Gastrocnemius medialis (tissue), 4 donors: ENCODE measurements at regions not wholly inside any gene's neighbourhood (a gene's known extent, or its start where the extent isn't known, plus 50 kb on each side); places are given as distances from the start of the nearest gene placed in this dataset.

Experiments
- ATAC-seq, 2 donors: fragments of 150-250 bp; one replicate each; pipeline ENCODE4 v1.9.1; 2016
- DNase-seq, 2 donors: peaks; one replicate each; pipeline ENCODE4 v3.0.0-alpha.2; 2019
- H3K27ac ChIP-seq, 4 donors: fragments of 200-600 bp; sonication (generic); 1 replicate in 1 of 4; 2 replicates in 3 of 4; pipeline ENCODE4 v1.5.1; 2016 to 2018; ENCODE audit warnings: mild to moderate bottlenecking in 2 of 4, moderate library complexity in 1 of 4
- H3K27me3 ChIP-seq, 3 donors: fragments of 200-600 bp; sonication (generic) in 2 of 3; 1 replicate in 1 of 3; 2 replicates in 2 of 3; pipeline versions ENCODE4 v1.5.1 to v1.6.0; 2016 to 2019; ENCODE audit warnings: mild to moderate bottlenecking in 1 of 3, moderate library complexity in 1 of 3
- H3K36me3 ChIP-seq, 2 donors: fragments of 200-600 bp; sonication (generic) in 1 of 2; one replicate each; pipeline ENCODE4 v1.5.1; 2017 to 2018
- H3K4me1 ChIP-seq, 2 donors: fragments of 200-600 bp; sonication (generic) in 1 of 2; one replicate each; pipeline ENCODE4 v1.5.1; 2016 to 2017; ENCODE audit warnings: mild to moderate bottlenecking in 2 of 2
- H3K4me3 ChIP-seq, 4 donors: fragments of 200-600 bp; sonication (generic) in 3 of 4; 1 replicate in 1 of 4; 2 replicates in 3 of 4; pipeline ENCODE4 v1.5.1; 2016 to 2019; ENCODE audit warnings: mild to moderate bottlenecking in 2 of 4
- H3K9me3 ChIP-seq, 3 donors: fragments of 200-600 bp; sonication (generic) in 2 of 3; 1 replicate in 1 of 3; 2 replicates in 2 of 3; pipeline ENCODE4 v1.5.1; 2016 to 2019
- POLR2A ChIP-seq, 2 donors: fragments of 450-650 bp; IDR thresholded peaks; one replicate each; pipeline ENCODE4 v1.6.1; 2017; ENCODE audit warnings: antibody characterized with exemption in 2 of 2, mild to moderate bottlenecking in 2 of 2, moderate library complexity in 2 of 2
- in situ Hi-C, 4 donors: fragments of 200-750 bp; cut with MboI; loops; one replicate each; pipeline versions ENCODE4 v1.15.0 to v1.8.0; 2017; ENCODE audit warnings: low sequenced_read_pairs in 4 of 4
- intact Hi-C: fragments of 100-400 bp; cut with DNase I; formaldehyde crosslinking; loops from one replicate; pipeline ENCODE4 v1.15.1; 2023; ENCODE audit warnings: low total_unique reads
- TF ChIP-seq, protein P1 (sequence below), 5 experiments: fragments of 450-650 bp in 3 of 5; fragments of 200-600 bp in 2 of 5; sonication (generic) in 2 of 5; IDR thresholded peaks in 4 of 5; conservative IDR thresholded peaks in 1 of 5; 1 replicate in 4 of 5; 2 replicates in 1 of 5; pipeline ENCODE4 v1.5.1; 2016 to 2019; ENCODE audit warnings: antibody characterized with exemption in 5 of 5, mild to moderate bottlenecking in 3 of 5, moderate library complexity in 3 of 5

DNA sequence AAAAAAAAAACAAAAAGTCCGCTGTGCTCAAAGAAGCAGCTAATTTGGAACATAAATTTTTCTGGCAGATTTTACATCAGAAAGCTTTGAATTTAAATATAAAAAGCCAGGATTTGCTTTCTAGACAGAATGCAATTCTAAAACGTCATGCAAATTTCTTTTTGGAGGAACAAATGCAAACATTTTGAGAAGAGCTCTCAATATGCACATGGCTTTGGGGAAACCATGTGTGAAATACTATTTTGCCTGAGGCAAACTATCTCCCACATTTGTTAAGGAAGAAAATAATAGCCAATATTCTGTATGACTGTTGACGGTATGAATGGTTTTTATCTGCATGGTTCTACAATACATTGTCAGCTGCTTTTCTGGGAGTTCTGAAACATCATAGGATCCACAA, 320.0 kb upstream of the PSMD7 start:
- intact Hi-C loops = no loop called here
- no peak for ATAC-seq

DNA sequence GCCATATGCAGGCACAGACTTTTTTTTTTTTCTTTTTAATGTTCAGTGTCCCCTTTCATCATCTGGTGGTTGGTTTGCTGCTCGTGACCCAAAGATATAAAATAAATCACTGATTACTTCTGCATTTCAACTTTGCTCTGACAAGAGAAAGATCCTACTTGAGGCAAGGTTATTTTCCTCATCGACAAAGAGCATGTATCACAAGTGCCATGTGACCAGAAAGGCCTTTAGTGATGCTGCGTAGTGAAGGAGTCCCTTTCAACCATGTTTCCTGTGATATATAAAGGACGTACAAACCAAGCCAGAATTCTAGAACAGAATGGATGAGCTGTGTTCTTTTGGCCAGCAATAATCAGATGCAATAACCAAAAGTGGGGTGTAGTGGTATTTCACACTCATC, 323.4 kb upstream of the PSMD7 start:
- DNase-seq (no peak), ATAC-seq (no peak)
- H3K27ac ChIP-seq = no peak overlapping the region
- intact Hi-C loops (no loop called here), in situ Hi-C loops (no loop called here)
- no peaks in the 10 kb centered on the region for H3K9me3 ChIP-seq
- H3K4me3 ChIP-seq = no peak overlapping the region
- TF ChIP-seq, protein P1, sequence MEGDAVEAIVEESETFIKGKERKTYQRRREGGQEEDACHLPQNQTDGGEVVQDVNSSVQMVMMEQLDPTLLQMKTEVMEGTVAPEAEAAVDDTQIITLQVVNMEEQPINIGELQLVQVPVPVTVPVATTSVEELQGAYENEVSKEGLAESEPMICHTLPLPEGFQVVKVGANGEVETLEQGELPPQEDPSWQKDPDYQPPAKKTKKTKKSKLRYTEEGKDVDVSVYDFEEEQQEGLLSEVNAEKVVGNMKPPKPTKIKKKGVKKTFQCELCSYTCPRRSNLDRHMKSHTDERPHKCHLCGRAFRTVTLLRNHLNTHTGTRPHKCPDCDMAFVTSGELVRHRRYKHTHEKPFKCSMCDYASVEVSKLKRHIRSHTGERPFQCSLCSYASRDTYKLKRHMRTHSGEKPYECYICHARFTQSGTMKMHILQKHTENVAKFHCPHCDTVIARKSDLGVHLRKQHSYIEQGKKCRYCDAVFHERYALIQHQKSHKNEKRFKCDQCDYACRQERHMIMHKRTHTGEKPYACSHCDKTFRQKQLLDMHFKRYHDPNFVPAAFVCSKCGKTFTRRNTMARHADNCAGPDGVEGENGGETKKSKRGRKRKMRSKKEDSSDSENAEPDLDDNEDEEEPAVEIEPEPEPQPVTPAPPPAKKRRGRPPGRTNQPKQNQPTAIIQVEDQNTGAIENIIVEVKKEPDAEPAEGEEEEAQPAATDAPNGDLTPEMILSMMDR (IDR thresholded peaks at IDR 0.05 in 4 of 5, conservative IDR thresholded peaks at IDR 0.05 in 1 of 5) = no peak
- TF ChIP-seq POLR2A (IDR thresholded peaks at IDR 0.05) = no peak
- no peaks in the 10 kb centered on the region for H3K4me1 ChIP-seq
- H3K27me3 ChIP-seq = no peaks in the 10 kb centered on the region
- H3K36me3 ChIP-seq = no peaks in the 10 kb centered on the region

More for the DNA sequence above, 320.0 kb upstream of the PSMD7 start:
- Histone ChIP-seq H3K4me3 (no peak overlapping the region), H3K36me3 (no peaks in the 10 kb centered on the region), H3K4me1 (no peaks in the 10 kb centered on the region), H3K27ac (no peak overlapping the region), H3K27me3 (no peaks in the 10 kb centered on the region), H3K9me3 (no peaks in the 10 kb centered on the region)
- in situ Hi-C loops = no loop called here
- no peak for TF ChIP-seq POLR2A (IDR thresholded peaks at IDR 0.05)
- TF ChIP-seq, protein P1 (IDR thresholded peaks at IDR 0.05 in 4 of 5, conservative IDR thresholded peaks at IDR 0.05 in 1 of 5) = no peak
- no peak for DNase-seq

DNA sequence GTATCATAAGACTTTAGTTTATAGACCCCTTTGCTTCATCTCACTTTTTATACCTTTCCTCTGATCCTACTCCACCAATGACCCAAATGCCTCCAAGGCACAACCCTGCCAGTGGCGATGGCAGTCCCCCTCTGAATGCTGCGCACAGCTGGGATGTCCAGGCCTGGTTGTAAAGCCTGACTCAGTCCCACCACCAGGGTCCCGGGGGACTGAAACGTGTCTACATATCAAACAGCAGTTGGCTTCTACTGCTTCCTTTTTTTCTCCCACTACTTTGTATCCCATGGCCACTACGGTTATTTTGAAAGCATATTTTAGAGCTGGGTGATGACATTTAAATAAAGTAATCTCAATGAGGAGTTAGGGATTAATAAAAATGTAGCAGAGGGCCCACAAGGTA, 329.8 kb upstream of the PSMD7 start:
- Histone ChIP-seq H3K27ac (no peak overlapping the region), H3K36me3 (no peaks in the 10 kb centered on the region), H3K4me1 (no peaks in the 10 kb centered on the region), H3K4me3 (no peak overlapping the region), H3K27me3 (no peaks in the 10 kb centered on the region), H3K9me3 (no peaks in the 10 kb centered on the region)
- TF ChIP-seq POLR2A (IDR thresholded peaks at IDR 0.05) = no peak
- TF ChIP-seq, protein P1 (IDR thresholded peaks at IDR 0.05 in 4 of 5, conservative IDR thresholded peaks at IDR 0.05 in 1 of 5) = no peak
- intact Hi-C loops = no loop called here
- in situ Hi-C loops = no loop called here
- DNase-seq = no peak
- ATAC-seq = no peak

DNA sequence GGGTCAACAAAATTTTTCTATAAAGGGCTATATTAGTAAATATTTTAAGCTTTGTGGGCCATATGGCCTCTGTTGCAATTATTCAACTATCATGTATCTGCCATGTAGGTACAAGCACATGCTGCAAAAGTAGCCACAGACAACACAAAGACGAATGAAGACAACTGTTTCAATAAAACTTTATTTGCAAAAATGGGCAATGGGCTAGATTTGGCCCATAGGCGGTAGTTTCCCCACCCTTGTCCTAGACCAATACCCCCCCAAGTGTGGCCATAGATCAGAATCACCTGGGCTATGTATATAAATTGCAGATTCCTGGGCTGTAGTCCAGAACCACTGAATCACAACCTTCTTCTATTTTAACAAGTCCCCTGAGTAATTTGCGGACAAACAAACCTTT, 331.0 kb upstream of the PSMD7 start:
- Histone ChIP-seq H3K36me3 (no peaks in the 10 kb centered on the region), H3K27me3 (no peaks in the 10 kb centered on the region), H3K4me1 (no peaks in the 10 kb centered on the region), H3K4me3 (no peak overlapping the region), H3K9me3 (no peaks in the 10 kb centered on the region), H3K27ac (no peak overlapping the region)
- intact Hi-C loops = no loop called here
- in situ Hi-C loops = no loop called here
- ATAC-seq = no peak
- no peak for TF ChIP-seq POLR2A (IDR thresholded peaks at IDR 0.05)
- TF ChIP-seq, protein P1 (IDR thresholded peaks at IDR 0.05 in 4 of 5, conservative IDR thresholded peaks at IDR 0.05 in 1 of 5) = no peak
- DNase-seq = no peak
